ENCODE measurements at regions not wholly inside any gene's neighbourhood (a gene's known extent, or its start where the extent isn't known, plus 50 kb on each side); places are given as distances from the start of the nearest gene placed in this dataset.

DNA sequence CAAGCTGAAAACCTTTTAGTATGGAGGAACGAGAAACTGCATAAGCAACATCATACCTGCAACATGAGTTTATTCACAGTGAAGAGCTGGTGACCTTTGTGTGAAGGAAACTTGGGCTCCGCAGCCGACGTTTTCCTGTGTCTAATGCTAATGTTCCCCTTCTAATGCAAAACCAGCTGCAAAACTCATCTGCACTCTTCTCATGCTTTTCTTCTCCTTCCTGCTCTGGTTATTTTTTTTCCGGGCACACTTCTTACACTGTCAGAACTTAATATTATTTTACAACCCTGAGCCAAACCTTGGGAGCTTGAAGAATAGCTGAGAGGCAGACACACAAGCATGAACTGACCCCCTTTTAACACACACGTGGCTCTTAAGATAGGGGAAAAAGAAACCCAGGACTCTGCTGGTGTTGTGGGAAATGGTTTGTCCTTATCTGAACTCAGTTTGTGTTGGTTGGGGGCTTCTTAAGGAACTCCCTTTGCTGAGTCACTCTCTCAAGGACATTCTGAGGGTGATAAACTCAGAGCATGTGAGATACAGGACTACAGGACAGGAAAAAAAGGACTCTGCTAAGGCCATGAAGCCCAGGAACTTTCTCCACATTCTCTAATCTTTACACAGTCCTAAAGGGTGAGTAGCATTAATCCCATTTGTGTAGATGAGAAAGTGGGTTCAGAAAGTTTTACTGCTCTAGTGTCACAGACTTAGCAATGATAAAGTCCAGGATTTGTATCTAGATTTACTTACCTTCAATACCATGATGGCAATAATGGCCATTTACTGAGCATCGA, 439.3 kb upstream of the TRIB2 start:
- TF ChIP-seq, protein P1, sequence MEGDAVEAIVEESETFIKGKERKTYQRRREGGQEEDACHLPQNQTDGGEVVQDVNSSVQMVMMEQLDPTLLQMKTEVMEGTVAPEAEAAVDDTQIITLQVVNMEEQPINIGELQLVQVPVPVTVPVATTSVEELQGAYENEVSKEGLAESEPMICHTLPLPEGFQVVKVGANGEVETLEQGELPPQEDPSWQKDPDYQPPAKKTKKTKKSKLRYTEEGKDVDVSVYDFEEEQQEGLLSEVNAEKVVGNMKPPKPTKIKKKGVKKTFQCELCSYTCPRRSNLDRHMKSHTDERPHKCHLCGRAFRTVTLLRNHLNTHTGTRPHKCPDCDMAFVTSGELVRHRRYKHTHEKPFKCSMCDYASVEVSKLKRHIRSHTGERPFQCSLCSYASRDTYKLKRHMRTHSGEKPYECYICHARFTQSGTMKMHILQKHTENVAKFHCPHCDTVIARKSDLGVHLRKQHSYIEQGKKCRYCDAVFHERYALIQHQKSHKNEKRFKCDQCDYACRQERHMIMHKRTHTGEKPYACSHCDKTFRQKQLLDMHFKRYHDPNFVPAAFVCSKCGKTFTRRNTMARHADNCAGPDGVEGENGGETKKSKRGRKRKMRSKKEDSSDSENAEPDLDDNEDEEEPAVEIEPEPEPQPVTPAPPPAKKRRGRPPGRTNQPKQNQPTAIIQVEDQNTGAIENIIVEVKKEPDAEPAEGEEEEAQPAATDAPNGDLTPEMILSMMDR (IDR thresholded peaks at IDR 0.05; ENCODE audit: low read depth, low read length) = no peak
- TF ChIP-seq POLR2A (IDR thresholded peaks at IDR 0.05; ENCODE audit: extremely low read depth, insufficient read length) = no peak
